Karpas-422 (cell line): ENCODE measurements at regions not wholly inside any gene's neighbourhood (a gene's known extent, or its start where the extent isn't known, plus 50 kb on each side); places are given as distances from the start of the nearest gene placed in this dataset.

Experiments used
- DNase-seq: peaks from one replicate; pipeline ENCODE4 v3.0.0-alpha.2; 2015
- H2AFZ ChIP-seq: fragments of 200-600 bp; sonication (generic); 2 replicates; pipeline ENCODE4 v1.6.1; 2014; ENCODE audit warnings: antibody characterized with exemption, low read length, mixed read lengths
- H3K27ac ChIP-seq: fragments of 200-600 bp; sonication (generic); 2 replicates; pipeline ENCODE4 v1.5.1; 2014; ENCODE audit warnings: mild to moderate bottlenecking, low read length, moderate library complexity
- H3K27me3 ChIP-seq: fragments of 200-600 bp; sonication (generic); 2 replicates; pipeline ENCODE4 v1.6.1; 2014; ENCODE audit warnings: low read length, mixed read lengths
- H3K36me3 ChIP-seq: fragments of 200-600 bp; sonication (generic); 2 replicates; pipeline ENCODE4 v1.6.1; 2014; ENCODE audit warnings: low read length, mixed read lengths; ENCODE audit not compliant: insufficient read depth
- H3K4me1 ChIP-seq: fragments of 200-600 bp; sonication (generic); 2 replicates; pipeline ENCODE4 v1.6.1; 2014; ENCODE audit warnings: mild to moderate bottlenecking, low read length, mixed read lengths
- H3K4me2 ChIP-seq: fragments of 200-600 bp; sonication (generic); 2 replicates; pipeline ENCODE4 v1.6.1; 2014; ENCODE audit warnings: low read length, low read depth, mild to moderate bottlenecking; ENCODE audit not compliant: poor library complexity, severe bottlenecking
- H3K4me3 ChIP-seq: fragments of 200-600 bp; sonication (generic); 2 replicates; pipeline ENCODE4 v1.5.1; 2014; ENCODE audit warnings: mild to moderate bottlenecking, antibody characterized with exemption, low read length, mixed read lengths
- H3K79me2 ChIP-seq: fragments of 200-600 bp; sonication (generic); 2 replicates; pipeline ENCODE4 v1.6.1; 2014; ENCODE audit warnings: mild to moderate bottlenecking, low read length, mixed read lengths
- H3K9ac ChIP-seq: fragments of 200-600 bp; sonication (generic); 2 replicates; pipeline ENCODE4 v1.6.0; 2014; ENCODE audit warnings: low read length
- H3K9me2 ChIP-seq: fragments of 200-600 bp; sonication (generic), shearing (Covaris generic); replicated peaks from 2 replicates; pipeline ENCODE4 v1.6.0; 2014; ENCODE audit warnings: mild to moderate bottlenecking, low read length, moderate library complexity; ENCODE audit not compliant: insufficient read depth
- H3K9me3 ChIP-seq: fragments of 300-700, 200-600 bp; sonication (generic); 2 replicates; pipeline ENCODE4 v1.6.1; 2014; ENCODE audit warnings: low read length, mixed read lengths
- H4K20me1 ChIP-seq: fragments of 200-600 bp; sonication (generic); 2 replicates; pipeline ENCODE4 v1.6.1; 2014; ENCODE audit warnings: mild to moderate bottlenecking, antibody characterized with exemption, low read length, low read depth; ENCODE audit not compliant: insufficient read depth

GRCh38 chr9:108637340-108637739, 218.4 kb downstream of the ACTL7B start:
- no peak overlapping the region for H3K4me2 ChIP-seq

GRCh38 chr9:108636013-108636412, 219.8 kb downstream of the ACTL7B start:
- no peaks in the 10 kb centered on the region for H3K9me2 ChIP-seq
- DNase-seq, result no peak
- no peak overlapping the region for H2AFZ ChIP-seq
- no peaks in the 10 kb centered on the region for H3K27me3 ChIP-seq
- H3K4me3 ChIP-seq, result no peak overlapping the region
- H3K79me2 ChIP-seq, result no peaks in the 10 kb centered on the region
- no peaks in the 10 kb centered on the region for H3K36me3 ChIP-seq
- no peak overlapping the region for H3K9ac ChIP-seq
- no peaks in the 10 kb centered on the region for H4K20me1 ChIP-seq
- H3K4me2 ChIP-seq, result no peak overlapping the region
- H3K9me3 ChIP-seq, result no peaks in the 10 kb centered on the region
- no peaks in the 10 kb centered on the region for H3K4me1 ChIP-seq
- no peak overlapping the region for H3K27ac ChIP-seq

More at GRCh38 chr9:108637340-108637739, 218.4 kb downstream of the ACTL7B start:
- no peaks in the 10 kb centered on the region for H3K79me2 ChIP-seq
- no peaks in the 10 kb centered on the region for H4K20me1 ChIP-seq
- no peaks in the 10 kb centered on the region for H3K27me3 ChIP-seq
- no peaks in the 10 kb centered on the region for H3K36me3 ChIP-seq
- H3K4me3 ChIP-seq, result no peak overlapping the region
- no peak overlapping the region for H3K9ac ChIP-seq
- H2AFZ ChIP-seq, result no peak overlapping the region
- H3K4me1 ChIP-seq, result no peaks in the 10 kb centered on the region
- H3K9me2 ChIP-seq, result no peaks in the 10 kb centered on the region
- H3K9me3 ChIP-seq, result no peaks in the 10 kb centered on the region
- DNase-seq, result no peak
- no peak overlapping the region for H3K27ac ChIP-seq

GRCh38 chr9:108634672-108635462, 220.9 kb downstream of the ACTL7B start:
- no peak overlapping the region for H3K27ac ChIP-seq
- DNase-seq, result no peak
- no peaks in the 10 kb centered on the region for H4K20me1 ChIP-seq
- no peak overlapping the region for H3K4me2 ChIP-seq
- no peaks in the 10 kb centered on the region for H3K36me3 ChIP-seq
- no peaks in the 10 kb centered on the region for H3K4me1 ChIP-seq
- no peak overlapping the region for H3K4me3 ChIP-seq
- H2AFZ ChIP-seq, result no peak overlapping the region
- H3K9me3 ChIP-seq, result no peaks in the 10 kb centered on the region
- no peak overlapping the region for H3K9ac ChIP-seq
- no peaks in the 10 kb centered on the region for H3K27me3 ChIP-seq
- no peaks in the 10 kb centered on the region for H3K9me2 ChIP-seq
- H3K79me2 ChIP-seq, result no peaks in the 10 kb centered on the region

DNA sequence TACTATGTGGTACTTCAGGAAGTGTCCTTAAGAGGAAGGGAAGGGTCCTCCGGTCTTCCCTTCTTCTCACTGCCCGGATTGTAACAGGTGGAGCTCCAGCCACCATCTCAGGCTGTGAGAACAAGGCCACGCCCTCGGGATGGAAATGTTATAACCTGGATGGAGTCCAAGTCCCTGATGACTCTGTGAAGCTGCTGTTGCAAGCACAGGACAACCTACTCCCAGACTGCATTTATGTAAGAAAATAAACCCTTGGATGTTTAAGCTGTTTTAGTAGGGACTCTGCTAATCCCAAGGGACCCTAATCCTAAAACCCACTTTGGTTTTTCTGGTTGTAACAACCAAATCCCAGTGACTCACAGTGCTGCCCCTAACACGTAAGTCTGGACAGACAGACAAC, 221.6 kb downstream of the ACTL7B start:
- DNase-seq, result no peak
- Histone ChIP-seq H3K27ac (no peak overlapping the region), H3K79me2 (no peaks in the 10 kb centered on the region), H3K36me3 (no peaks in the 10 kb centered on the region), H3K9me3 (no peaks in the 10 kb centered on the region), H3K9ac (no peak overlapping the region), H3K4me3 (no peak overlapping the region), H3K4me2 (no peak overlapping the region), H3K4me1 (no peaks in the 10 kb centered on the region), H4K20me1 (no peaks in the 10 kb centered on the region), H3K27me3 (no peaks in the 10 kb centered on the region), H2AFZ (no peak overlapping the region), H3K9me2 (no peaks in the 10 kb centered on the region)

DNA sequence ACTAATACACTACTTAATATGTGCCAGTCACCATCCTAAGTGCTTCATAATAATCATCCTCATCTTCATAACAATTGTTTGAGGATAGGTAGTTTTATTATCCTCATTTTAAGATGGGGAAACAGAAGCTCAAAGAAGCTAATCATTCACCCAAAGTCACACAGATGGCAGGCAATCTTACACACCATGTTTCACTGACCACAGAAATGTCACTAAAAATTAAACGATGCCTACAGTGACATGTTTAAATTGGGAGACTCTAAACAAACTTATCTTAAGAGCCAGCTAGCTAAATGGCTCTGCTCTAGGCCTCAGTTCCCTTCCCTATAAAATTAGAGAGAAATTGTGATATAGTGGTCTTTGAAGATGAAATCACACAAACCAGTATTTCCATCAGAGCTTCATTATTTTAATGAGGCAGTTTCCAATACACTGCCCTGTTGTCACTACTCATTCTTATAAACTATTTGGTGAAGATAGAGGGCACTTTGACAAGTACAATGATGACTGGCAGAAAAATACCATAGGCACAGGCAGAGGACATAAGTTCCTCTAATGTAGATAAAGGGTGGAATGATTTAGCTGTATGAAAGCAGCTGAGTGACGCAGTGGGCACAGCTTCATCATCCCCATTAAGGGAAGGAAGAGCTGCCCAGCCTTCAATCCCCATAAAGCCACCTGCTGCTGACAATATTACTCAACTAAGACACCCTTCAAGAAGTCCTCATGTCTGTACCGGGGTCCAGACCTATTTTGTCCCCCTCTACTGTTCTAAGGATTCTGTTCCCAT, 224.1 kb downstream of the ACTL7B start:
- Histone ChIP-seq H3K27ac (no peak overlapping the region), H3K27me3 (no peaks in the 10 kb centered on the region), H3K9ac (no peak overlapping the region), H3K79me2 (no peaks in the 10 kb centered on the region), H3K4me2 (no peak overlapping the region), H3K4me1 (no peaks in the 10 kb centered on the region), H3K4me3 (no peak overlapping the region), H3K9me2 (no peaks in the 10 kb centered on the region), H3K9me3 (no peaks in the 10 kb centered on the region), H3K36me3 (no peaks in the 10 kb centered on the region), H2AFZ (no peak overlapping the region), H4K20me1 (no peaks in the 10 kb centered on the region)
- no peak for DNase-seq

DNA sequence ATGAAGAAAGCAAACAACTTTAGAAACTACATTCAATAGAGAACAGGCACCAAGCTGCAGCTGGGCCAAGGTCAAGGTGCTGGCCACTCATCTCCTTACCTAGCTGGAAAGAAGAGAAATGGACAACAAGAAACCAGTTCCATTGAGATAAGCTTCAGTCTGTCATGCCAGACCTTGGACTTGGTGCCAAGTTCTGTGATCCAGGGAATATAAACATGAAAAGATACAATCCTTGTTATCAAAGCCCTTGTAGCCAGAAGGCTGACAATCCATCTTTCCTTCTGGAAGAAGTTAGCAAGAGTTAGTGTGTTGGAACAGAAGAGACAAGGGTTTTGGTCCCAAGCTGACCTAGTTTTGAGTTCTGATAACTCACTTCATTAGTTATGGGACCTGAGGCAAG, 227.5 kb downstream of the ACTL7B start:
- H3K4me2 ChIP-seq, result no peak overlapping the region
- H4K20me1 ChIP-seq, result no peaks in the 10 kb centered on the region
- no peak overlapping the region for H2AFZ ChIP-seq
- H3K9ac ChIP-seq, result no peak overlapping the region
- H3K27ac ChIP-seq, result no peak overlapping the region
- H3K79me2 ChIP-seq, result no peaks in the 10 kb centered on the region
- no peak overlapping the region for H3K4me3 ChIP-seq
- DNase-seq, result no peak
- no peaks in the 10 kb centered on the region for H3K9me2 ChIP-seq
- H3K4me1 ChIP-seq, result no peaks in the 10 kb centered on the region
- H3K9me3 ChIP-seq, result no peaks in the 10 kb centered on the region
- H3K36me3 ChIP-seq, result no peaks in the 10 kb centered on the region
- H3K27me3 ChIP-seq, result no peaks in the 10 kb centered on the region

DNA sequence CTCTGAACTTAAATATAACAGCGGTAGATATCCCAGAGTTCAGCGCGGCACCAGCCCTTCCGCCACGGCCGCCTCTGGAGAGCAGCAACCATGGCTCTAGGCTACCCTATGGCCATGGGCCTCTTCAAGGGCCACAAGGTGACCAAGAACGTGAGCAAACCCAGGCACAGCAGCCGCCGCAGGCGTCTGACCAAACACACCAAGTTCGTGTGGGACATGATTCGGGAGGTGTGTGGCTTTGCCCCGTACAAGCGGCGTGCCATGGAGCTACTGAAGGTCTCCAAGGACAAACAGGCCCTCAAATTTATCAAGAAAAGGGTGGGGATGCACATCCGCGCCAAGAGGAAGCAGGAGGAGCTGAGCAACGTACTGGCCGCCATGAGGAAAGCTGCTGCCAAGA, 229.0 kb downstream of the ACTL7B start:
- H3K9ac ChIP-seq, result no peak overlapping the region
- H3K79me2 ChIP-seq, result no peaks in the 10 kb centered on the region
- no peaks in the 10 kb centered on the region for H3K9me2 ChIP-seq
- no peak overlapping the region for H3K4me2 ChIP-seq
- DNase-seq, result no peak
- no peak overlapping the region for H3K27ac ChIP-seq
- no peaks in the 10 kb centered on the region for H3K27me3 ChIP-seq
- no peaks in the 10 kb centered on the region for H3K36me3 ChIP-seq
- no peak overlapping the region for H3K4me3 ChIP-seq
- H3K9me3 ChIP-seq, result no peaks in the 10 kb centered on the region
- no peak overlapping the region for H2AFZ ChIP-seq
- no peaks in the 10 kb centered on the region for H3K4me1 ChIP-seq
- H4K20me1 ChIP-seq, result no peaks in the 10 kb centered on the region

DNA sequence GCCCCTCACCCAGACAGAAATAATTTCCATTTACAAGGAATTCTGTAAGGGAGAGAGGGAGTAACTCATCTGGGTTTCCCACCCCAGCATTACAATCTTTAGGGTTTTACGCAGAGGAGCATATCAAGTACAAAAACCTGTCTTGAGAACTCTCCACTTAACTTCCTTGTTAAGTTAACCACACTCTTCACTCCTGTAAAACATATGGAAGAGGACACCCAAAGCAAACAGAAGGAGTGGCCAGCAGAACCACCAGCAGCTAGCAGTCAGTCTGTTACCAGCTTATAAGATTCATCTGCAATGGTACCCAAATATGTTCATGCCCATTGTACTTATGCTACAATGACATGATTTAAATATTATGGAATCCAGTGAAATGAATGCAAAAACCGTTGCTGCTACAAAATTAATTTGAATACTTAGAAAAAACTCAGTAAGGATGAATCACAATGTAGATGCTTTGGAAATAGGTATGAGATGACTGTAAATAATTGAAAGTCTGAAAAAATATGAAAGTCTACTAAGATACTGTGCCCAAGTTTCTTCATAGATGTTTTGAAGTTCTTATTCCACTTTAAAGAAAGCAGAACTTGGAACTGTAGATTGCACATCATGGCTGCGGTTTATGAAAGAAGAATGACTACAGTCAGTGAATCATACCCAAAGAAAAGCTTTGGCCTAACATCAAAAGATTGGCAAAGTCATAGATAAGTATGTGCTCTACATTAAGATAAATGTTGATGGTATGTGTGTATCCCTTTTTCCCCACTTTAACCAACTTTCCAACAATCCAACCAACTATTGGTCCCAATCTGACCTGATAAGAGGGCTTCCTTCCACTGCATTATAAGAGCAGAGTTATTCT, 233.6 kb downstream of the ACTL7B start:
- no peak overlapping the region for H3K9ac ChIP-seq

More for the DNA sequence above, 233.6 kb downstream of the ACTL7B start:
- H3K4me2 ChIP-seq, result no peak overlapping the region
- H4K20me1 ChIP-seq, result no peaks in the 10 kb centered on the region
- no peaks in the 10 kb centered on the region for H3K27me3 ChIP-seq
- H3K79me2 ChIP-seq, result no peaks in the 10 kb centered on the region
- no peak overlapping the region for H3K4me3 ChIP-seq
- no peaks in the 10 kb centered on the region for H3K36me3 ChIP-seq
- no peak overlapping the region for H3K27ac ChIP-seq
- no peaks in the 10 kb centered on the region for H3K9me3 ChIP-seq
- no peak for DNase-seq
- H3K4me1 ChIP-seq, result no peaks in the 10 kb centered on the region
- H3K9me2 ChIP-seq, result no peaks in the 10 kb centered on the region
- no peak overlapping the region for H2AFZ ChIP-seq
